H1 (cell line): ENCODE measurements at regions not wholly inside any gene's neighbourhood (a gene's known extent, or its start where the extent isn't known, plus 50 kb on each side); places are given as distances from the start of the nearest gene placed in this dataset.
A peak's percentile ranks its signal among the peaks of the same experiment; 100 is the strongest.

Experiments
- CTCF ChIA-PET: fragments of 300-600 bp; sonication (Branson Sonifier 250); formaldehyde crosslinking; loops from one replicate; lab custom pipeline; 2021; ENCODE audit not compliant: partially characterized antibody; lab: Charles Lee
- POLR2A ChIA-PET: fragments of 300-600 bp; sonication (Branson Sonifier 250); formaldehyde crosslinking; loops from one replicate; lab custom pipeline; 2021; ENCODE audit warnings: inconsistent platforms; ENCODE audit not compliant: partially characterized antibody; lab: Charles Lee
- DNase-seq, 2 experiments: peaks; one replicate each; pipeline versions ENCODE4 v3.0.0 to v3.0.0-alpha.2; 2010 to 2022; ENCODE audit warnings: low spot score in 2 of 2, low read depth in 1 of 2, mixed read lengths in 1 of 2
- FAIRE-seq: peaks from 2 replicates; lab custom pipeline; 2011; peaks lifted over from hg19 to GRCh38; lab: Jason Lieb, UNC
- H2AFZ ChIP-seq: 2 replicates; pipeline ENCODE4 v1.8.1; 2012; ENCODE audit warnings: low read length, inconsistent platforms
- H2AK5ac ChIP-seq: 2 replicates; pipeline ENCODE4 v1.6.1; 2013; ENCODE audit warnings: low read depth, low read length
- H2BK120ac ChIP-seq: replicated peaks from 2 replicates; pipeline ENCODE3; 2013; ENCODE audit warnings: low read depth, low read length, inconsistent platforms
- H2BK12ac ChIP-seq: 2 replicates; pipeline ENCODE4 v1.6.1; 2013; ENCODE audit warnings: low read depth, low read length
- H2BK15ac ChIP-seq: 2 replicates; pipeline ENCODE4 v1.6.1; 2013; ENCODE audit warnings: low read length
- H2BK20ac ChIP-seq: 2 replicates; pipeline ENCODE4 v1.6.1; 2013; ENCODE audit warnings: low read length
- H2BK5ac ChIP-seq: 2 replicates; pipeline ENCODE4 v1.6.1; 2013; ENCODE audit warnings: low read depth, low read length
- H3K14ac ChIP-seq: 2 replicates; pipeline ENCODE4 v1.6.1; 2013; ENCODE audit warnings: inconsistent platforms; ENCODE audit not compliant: insufficient read length
- H3K18ac ChIP-seq: 2 replicates; pipeline ENCODE4 v1.6.1; 2013; ENCODE audit warnings: low read length; ENCODE audit errors: extremely low read depth
- H3K23ac ChIP-seq: 2 replicates; pipeline ENCODE4 v1.6.1; 2013; ENCODE audit warnings: inconsistent platforms; ENCODE audit not compliant: insufficient read length
- H3K23me2 ChIP-seq: 2 replicates; pipeline ENCODE4 v1.6.1; 2013; ENCODE audit warnings: low read depth, low read length
- H3K27ac ChIP-seq: 2 replicates; pipeline ENCODE4 v1.6.1; 2011; ENCODE audit warnings: low read depth, low read length, inconsistent platforms
- H3K27me3 ChIP-seq, 4 experiments: replicated peaks in 1 of 4; 1 replicate in 1 of 4; 2 replicates in 3 of 4; pipeline versions ENCODE4 v1.6.1 to v1.8.1; 2011 to 2013; ENCODE audit warnings: low read length in 3 of 4, mild to moderate bottlenecking in 3 of 4, inconsistent platforms in 2 of 4, mixed read lengths in 2 of 4, moderate library complexity in 1 of 4; ENCODE audit not compliant: control insufficient read depth in 3 of 4, insufficient read depth in 3 of 4; ENCODE audit errors: extremely low read depth in 1 of 4
- H3K36me3 ChIP-seq, 4 experiments: 2 replicates each; pipeline versions ENCODE4 v1.6.1 to v1.8.1; 2011 to 2013; ENCODE audit warnings: mild to moderate bottlenecking in 4 of 4, low read length in 3 of 4, moderate library complexity in 2 of 4, control low read depth in 1 of 4, inconsistent platforms in 1 of 4; ENCODE audit not compliant: insufficient read depth in 4 of 4, control insufficient read depth in 2 of 4
- H3K4ac ChIP-seq: replicated peaks from 2 replicates; pipeline ENCODE3; 2013; ENCODE audit warnings: low read length, low read depth, mixed read lengths, inconsistent platforms; ENCODE audit not compliant: insufficient read length
- H3K4me1 ChIP-seq, 4 experiments: replicated peaks in 1 of 4; 1 replicate in 1 of 4; 2 replicates in 3 of 4; pipeline versions ENCODE4 v1.6.1 to v1.8.1; 2011 to 2013; ENCODE audit warnings: low read length in 3 of 4, inconsistent platforms in 2 of 4, mixed read lengths in 1 of 4; ENCODE audit not compliant: insufficient read depth in 4 of 4, control insufficient read depth in 3 of 4
- H3K4me2 ChIP-seq, 2 experiments: 2 replicates each; pipeline versions ENCODE4 v1.6.1 to v1.8.1; 2011 to 2013; ENCODE audit warnings: low read depth in 2 of 2, low read length in 2 of 2, control low read depth in 1 of 2, inconsistent platforms in 1 of 2, mild to moderate bottlenecking in 1 of 2; ENCODE audit not compliant: insufficient read depth in 1 of 2
- H3K4me3 ChIP-seq, 4 experiments: fragments of 200-600, 300-600 bp in 1 of 4; sonication (generic), shearing (Covaris generic), sonication (Bioruptor Twin) in 1 of 4; 2 replicates each; pipeline versions ENCODE4 v1.5.1 to v1.8.1; 2011 to 2016; ENCODE audit warnings: low read length in 4 of 4, low read depth in 3 of 4, control low read depth in 2 of 4, inconsistent platforms in 2 of 4, mild to moderate bottlenecking in 2 of 4, mixed read lengths in 1 of 4, moderate library complexity in 1 of 4; ENCODE audit not compliant: insufficient read depth in 2 of 4; ENCODE audit errors: extremely low read depth in 1 of 4
- H3K56ac ChIP-seq: replicated peaks from 2 replicates; pipeline ENCODE3; 2013; ENCODE audit warnings: low read depth, mild to moderate bottlenecking, mixed read lengths, low read length, inconsistent platforms; ENCODE audit not compliant: insufficient read length
- H3K79me1 ChIP-seq: 2 replicates; pipeline ENCODE4 v1.6.1; 2013; ENCODE audit warnings: low read depth, low read length, control low read depth
- H3K79me2 ChIP-seq, 2 experiments: 2 replicates each; pipeline versions ENCODE4 v1.6.1 to v1.8.1; 2012 to 2013; ENCODE audit warnings: low read length in 2 of 2, mild to moderate bottlenecking in 2 of 2, inconsistent platforms in 1 of 2; ENCODE audit not compliant: insufficient read depth in 2 of 2, control insufficient read depth in 1 of 2
- H3K9ac ChIP-seq, 4 experiments: replicated peaks in 1 of 4; 1 replicate in 1 of 4; 2 replicates in 3 of 4; pipeline versions ENCODE4 v1.6.1 to v1.8.1; 2011 to 2013; ENCODE audit warnings: low read depth in 3 of 4, low read length in 3 of 4, control low read depth in 2 of 4, mild to moderate bottlenecking in 2 of 4, moderate library complexity in 2 of 4, inconsistent platforms in 1 of 4; ENCODE audit errors: extremely low read depth in 1 of 4
- H3K9me3 ChIP-seq, 2 experiments: 2 replicates each; pipeline versions ENCODE4 v1.6.1 to v1.8.1; 2012 to 2013; ENCODE audit warnings: mild to moderate bottlenecking in 2 of 2, moderate library complexity in 2 of 2, control low read depth in 1 of 2, inconsistent platforms in 1 of 2, low read depth in 1 of 2, low read length in 1 of 2, mixed read lengths in 1 of 2; ENCODE audit not compliant: insufficient read depth in 2 of 2
- H4K20me1 ChIP-seq, 2 experiments: replicated peaks in 1 of 2; 2 replicates each; pipeline versions ENCODE3 to v1.8.1; 2011 to 2013; ENCODE audit warnings: inconsistent platforms in 2 of 2, low read length in 2 of 2, mild to moderate bottlenecking in 1 of 2; ENCODE audit not compliant: insufficient read depth in 2 of 2, control insufficient read depth in 1 of 2
- H4K5ac ChIP-seq: 2 replicates; pipeline ENCODE4 v1.6.1; 2013; ENCODE audit warnings: low read length, low read depth, mixed read lengths, inconsistent platforms; ENCODE audit not compliant: insufficient read length
- H4K8ac ChIP-seq: 2 replicates; pipeline ENCODE4 v1.8.0; 2013; ENCODE audit warnings: mild to moderate bottlenecking, moderate library complexity, low read length, inconsistent platforms; ENCODE audit not compliant: insufficient read depth; ENCODE audit errors: extremely low read depth
- H4K91ac ChIP-seq: replicated peaks from 2 replicates; pipeline ENCODE3; 2013; ENCODE audit warnings: low read length, mixed read lengths, inconsistent platforms; ENCODE audit not compliant: insufficient read length
- CEBPB ChIP-seq: IDR thresholded peaks from 2 replicates; pipeline ENCODE4 v1.6.1; 2012; ENCODE audit warnings: low read depth, low read length
- RAD21 ChIP-seq, 2 experiments: IDR thresholded peaks in 1 of 2; conservative IDR thresholded peaks in 1 of 2; 2 replicates each; pipeline ENCODE4 v1.6.1; 2011; ENCODE audit warnings: low read depth in 2 of 2, low read length in 2 of 2, improper control_type of control experiment in 1 of 2, inconsistent platforms in 1 of 2, mild to moderate bottlenecking in 1 of 2, moderate library complexity in 1 of 2
- WGBS, 2 experiments: shearing (Covaris generic) in 1 of 2; methylation state at CpG; one replicate each; pipeline versions ENCODE4 v1.1.6 to v1.1.7; 2013 to 2015; ENCODE audit warnings: low lambda C conversion rate in 2 of 2, mixed read lengths in 2 of 2, inconsistent platforms in 1 of 2, low coverage in 1 of 2, missing lambda C conversion rate in 1 of 2; ENCODE audit not compliant: insufficient replicate concordance in 2 of 2, insufficient coverage in 1 of 2, insufficient read length in 1 of 2; ENCODE audit errors: extremely low coverage in 1 of 2, missing lambda C conversion rate in 1 of 2; 5-methylcytosine and 5-hydroxymethylcytosine counted together

- Histone ChIP-seq H3K23me2 (no peaks in the 10 kb centered on the region; the same call in 1 of the 2 replicates), H3K79me2 (no peaks in the 10 kb centered on the region), H3K14ac (no peak overlapping the region), H3K4me1 (no peaks in the 10 kb centered on the region; a peak in 1 of 7 replicates), H4K20me1 (no peaks in the 10 kb centered on the region), H4K5ac (no peak overlapping the region), H2BK5ac (no peak overlapping the region), H3K4me3 (no peak overlapping the region), H3K27me3 (no peaks in the 10 kb centered on the region), H2BK15ac (no peak overlapping the region), H3K4me2 (no peak overlapping the region), H2BK20ac (no peak overlapping the region), H3K27ac (no peak overlapping the region), H3K9ac (no peak overlapping the region), H3K18ac (no peak overlapping the region), H3K4ac (no peak overlapping the region), H2AK5ac (no peak overlapping the region), H2BK12ac (no peak overlapping the region), H3K79me1 (no peaks in the 10 kb centered on the region), H4K91ac (no peak overlapping the region), H4K8ac (no peak overlapping the region), H2BK120ac (no peak overlapping the region), H3K36me3 (no peaks in the 10 kb centered on the region), H3K23ac (no peak overlapping the region), H3K9me3 (no peaks in the 10 kb centered on the region), H2AFZ (no peak overlapping the region), H3K56ac (no peak overlapping the region)
- TF ChIP-seq RAD21 (IDR thresholded peaks at IDR 0.05 in 1 of 2, conservative IDR thresholded peaks at IDR 0.05 in 1 of 2; ENCODE audit: low read depth in 2 of 2, low read length in 2 of 2): no peak
- 0 out of 2 replicates have a peak, but pooled peaks have one; percentile 19 for TF ChIP-seq CEBPB
- FAIRE-seq: no peak
- POLR2A ChIA-PET: no interaction called here
- CTCF ChIA-PET: interaction anchor here (1.3 to 1.7 kb wide), 3 partner anchors 19 to 24 kb away, joined by 3 to 6 read pairs (median 4); no protein-coding TSS in a partner anchor
- no peak for DNase-seq
- WGBS, 2 experiments: 93% methylated on average over 4 of the region's 4 CpGs; no CpG with 5 or more reads in 1 of the 2 experiments
Observed at GRCh38 chr2:150567771-150568301, 80.4 kb upstream of the RND3 start.
